ENCODE measurements at regions not wholly inside any gene's neighbourhood (a gene's known extent, or its start where the extent isn't known, plus 50 kb on each side); places are given as distances from the start of the nearest gene placed in this dataset.

- no peak for TF ChIP-seq CTCF (conservative IDR thresholded peaks at IDR 0.05; ENCODE audit: low read depth, low read length)
- no peak overlapping the region for H3K4me3 ChIP-seq (ENCODE audit: low read depth, low read length)
- no peak for DNase-seq (ENCODE audit: low read depth)
These were observed 57.4 kb downstream of the ZNF648 start for GRCh38 chr1:182003953-182004586.

- no peak overlapping the region for H3K4me3 ChIP-seq (ENCODE audit: low read depth, low read length)
- TF ChIP-seq CTCF (conservative IDR thresholded peaks at IDR 0.05; ENCODE audit: low read depth, low read length): no peak
- no peak for DNase-seq (ENCODE audit: low read depth)
These were observed 58.3 kb downstream of the ZNF648 start for GRCh38 chr1:182003025-182003725.

GRCh38 chr1:182002570-182002969 is 58.9 kb downstream of the ZNF648 start:
- H3K4me3 ChIP-seq (ENCODE audit: low read depth, low read length): no peak overlapping the region
- no peak for DNase-seq (ENCODE audit: low read depth)
- TF ChIP-seq CTCF (conservative IDR thresholded peaks at IDR 0.05; ENCODE audit: low read depth, low read length): no peak

GRCh38 chr1:181998858-181999257 is 62.7 kb downstream of the ZNF648 start:
- no peak for DNase-seq (ENCODE audit: low read depth)
- H3K4me3 ChIP-seq (ENCODE audit: low read depth, low read length): no peak overlapping the region
- TF ChIP-seq CTCF (conservative IDR thresholded peaks at IDR 0.05; ENCODE audit: low read depth, low read length): no peak

- no peak overlapping the region for H3K4me3 ChIP-seq (ENCODE audit: low read depth, low read length)
- no peak for TF ChIP-seq CTCF (conservative IDR thresholded peaks at IDR 0.05; ENCODE audit: low read depth, low read length)
- no peak for DNase-seq (ENCODE audit: low read depth)
These were observed 69.4 kb downstream of the ZNF648 start for GRCh38 chr1:181992072-181992471.

GRCh38 chr1:181990728-181991127 is 70.8 kb downstream of the ZNF648 start:
- H3K4me3 ChIP-seq (ENCODE audit: low read depth, low read length): no peak overlapping the region
- no peak for DNase-seq (ENCODE audit: low read depth)
- TF ChIP-seq CTCF (conservative IDR thresholded peaks at IDR 0.05; ENCODE audit: low read depth, low read length): no peak

Measured in choroid plexus epithelial cell (primary cell).